ENCODE measurements at regions not wholly inside any gene's neighbourhood (a gene's known extent, or its start where the extent isn't known, plus 50 kb on each side); places are given as distances from the start of the nearest gene placed in this dataset.

- DNase-seq (ENCODE audit: low read depth) = no peak
Measured at GRCh38 chr6:90403489-90404381, 107.1 kb upstream of the BACH2 start.

DNA sequence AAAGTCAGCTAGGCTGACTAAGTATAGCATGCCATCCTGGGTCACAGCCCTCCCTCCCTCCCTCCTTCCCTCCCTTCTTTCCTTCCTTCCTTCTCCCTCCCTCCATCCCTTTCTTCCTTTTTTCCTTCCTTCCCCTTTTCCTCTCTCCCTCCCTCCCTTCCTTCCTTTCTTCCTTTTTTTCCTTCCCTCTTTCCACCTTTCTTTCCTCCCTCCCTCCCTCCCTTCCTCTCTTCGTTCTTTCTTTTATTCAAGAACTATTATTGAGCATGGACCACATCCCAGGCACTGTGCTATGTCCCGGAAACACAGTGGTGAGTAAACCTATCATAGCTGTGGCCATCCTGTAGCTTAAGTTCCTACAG is 106.2 kb upstream of the BACH2 start:
- no peak for DNase-seq (ENCODE audit: low read depth)

DNA sequence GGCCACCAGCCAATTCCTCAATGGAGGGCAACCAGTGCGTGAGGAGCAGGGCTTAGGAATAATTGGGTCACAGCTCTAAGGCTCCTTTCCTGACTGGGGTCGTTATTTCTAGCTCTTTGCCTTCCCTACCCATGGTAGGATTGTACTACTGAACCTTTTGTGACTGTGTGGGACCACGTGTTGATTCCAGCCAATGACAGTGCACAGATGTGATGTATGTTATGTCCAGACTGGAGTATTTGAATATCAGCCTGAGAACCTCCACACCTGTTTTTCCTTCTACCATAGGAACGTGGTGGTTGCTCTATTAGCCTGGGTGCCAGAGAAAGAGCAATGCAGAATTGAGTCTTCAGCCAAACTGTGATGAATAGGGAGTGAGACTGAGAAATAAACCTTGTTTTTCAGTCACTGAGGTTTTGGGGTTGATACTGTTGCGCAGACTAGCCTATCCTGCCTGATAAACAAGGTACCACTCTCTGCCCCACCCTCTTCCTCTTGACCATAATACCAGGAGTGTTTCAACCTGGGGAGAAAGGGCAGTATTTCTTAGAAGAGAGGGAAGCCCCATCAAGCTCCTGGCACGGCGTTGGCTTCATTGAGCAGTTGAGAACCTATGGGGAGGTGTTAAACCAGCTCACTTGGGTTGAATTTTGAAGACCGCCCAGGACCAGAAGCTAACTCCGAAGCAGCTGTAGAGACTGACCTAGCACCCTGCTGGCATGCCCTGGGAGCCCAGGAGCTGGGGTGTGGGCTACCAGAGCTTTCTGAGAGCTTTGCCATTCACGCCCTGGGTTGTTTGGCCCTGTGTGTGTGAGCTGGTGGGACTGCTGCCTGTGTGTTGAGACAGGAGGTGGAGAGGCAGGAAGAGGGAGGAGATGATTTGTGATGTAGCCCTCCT is 105.5 kb upstream of the BACH2 start:
- DNase-seq (ENCODE audit: low read depth) = no peak

- DNase-seq (ENCODE audit: low read depth) = no peak
Measured at GRCh38 chr6:90399970-90400369, 103.3 kb upstream of the BACH2 start.

GRCh38 chr6:90397929-90398674 is 101.5 kb upstream of the BACH2 start:
- DNase-seq (ENCODE audit: low read depth) = peak; percentile 76

- DNase-seq (ENCODE audit: low read depth) = no peak
Measured at GRCh38 chr6:90397047-90397446, 100.4 kb upstream of the BACH2 start.

DNA sequence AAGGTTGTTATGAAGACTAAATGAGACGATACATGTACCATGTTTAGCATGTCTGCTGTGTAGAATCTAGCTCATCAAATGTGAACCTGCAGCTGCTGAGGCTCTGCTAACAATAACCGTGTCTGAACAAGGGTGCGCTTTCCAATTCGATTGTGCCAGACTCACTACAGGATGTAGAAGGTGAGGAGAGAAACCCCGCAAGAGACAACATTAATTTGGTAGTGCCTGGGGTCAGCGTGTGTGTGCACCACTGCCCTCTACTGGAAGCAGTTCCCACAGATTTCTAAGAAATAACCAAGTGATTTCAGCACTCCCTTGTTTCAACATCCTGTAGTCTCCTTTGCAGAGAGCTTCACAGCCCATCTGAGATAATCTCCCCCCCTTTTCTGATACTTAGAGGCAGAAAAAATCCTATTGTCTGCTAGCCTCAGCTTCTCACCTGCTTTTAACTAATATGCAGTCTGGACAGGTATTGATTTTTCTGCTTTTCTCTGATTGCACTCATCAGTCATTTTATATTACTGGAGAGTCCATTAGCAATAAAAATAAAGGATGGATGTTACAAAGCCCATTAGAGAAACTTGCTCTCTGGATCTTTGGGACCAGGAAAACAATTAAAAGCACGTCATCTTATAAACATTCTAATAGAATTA is 96.7 kb upstream of the BACH2 start:
- DNase-seq (ENCODE audit: low read depth) = peak; percentile 22

DNA sequence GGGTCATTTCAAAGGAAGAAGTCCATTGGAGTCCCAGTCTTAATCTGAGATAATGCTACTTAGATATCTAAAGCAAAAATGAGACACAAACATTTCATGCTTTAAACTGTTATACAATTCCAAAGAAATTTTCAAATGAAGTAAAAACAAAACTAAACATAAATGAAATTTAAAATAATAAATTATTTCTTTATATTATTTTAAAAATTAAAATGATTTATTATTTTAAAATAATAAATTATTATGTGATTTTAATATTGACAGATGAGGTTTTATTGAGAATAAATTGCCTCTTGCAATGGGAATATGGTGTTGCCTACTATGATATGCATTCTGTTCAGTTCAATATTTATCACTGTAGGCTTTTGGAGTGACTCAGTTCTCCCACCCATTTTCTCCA is 93.7 kb upstream of the BACH2 start:
- DNase-seq (ENCODE audit: low read depth) = no peak

- no peak for DNase-seq (ENCODE audit: low read depth)
Measured at GRCh38 chr6:90388395-90388794, 91.8 kb upstream of the BACH2 start.

DNA sequence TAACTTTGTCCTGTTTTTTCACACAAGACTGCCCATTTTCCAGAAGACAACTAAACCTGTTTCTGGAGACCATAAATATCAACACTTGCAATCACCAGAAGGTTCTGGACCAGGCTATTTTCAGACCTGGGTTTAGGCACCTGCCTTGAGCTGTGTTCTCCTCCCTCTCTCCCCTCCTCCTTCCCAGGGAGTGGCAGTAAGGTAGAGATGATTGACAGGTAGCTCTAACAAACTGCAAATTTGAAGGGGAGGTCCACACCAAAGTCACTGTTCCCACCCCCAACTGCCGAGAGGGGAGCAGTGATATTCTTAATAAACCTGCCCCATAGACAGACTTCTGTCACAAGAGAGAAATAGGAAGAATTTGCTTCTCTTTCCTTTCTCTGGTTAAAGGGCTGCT is 91.2 kb upstream of the BACH2 start:
- no peak for DNase-seq (ENCODE audit: low read depth)

- DNase-seq (ENCODE audit: low read depth) = no peak
Measured at GRCh38 chr6:90387383-90387775, 90.7 kb upstream of the BACH2 start.

- DNase-seq (ENCODE audit: low read depth) = no peak
Measured at GRCh38 chr6:90386399-90387382, 90.0 kb upstream of the BACH2 start.

DNA sequence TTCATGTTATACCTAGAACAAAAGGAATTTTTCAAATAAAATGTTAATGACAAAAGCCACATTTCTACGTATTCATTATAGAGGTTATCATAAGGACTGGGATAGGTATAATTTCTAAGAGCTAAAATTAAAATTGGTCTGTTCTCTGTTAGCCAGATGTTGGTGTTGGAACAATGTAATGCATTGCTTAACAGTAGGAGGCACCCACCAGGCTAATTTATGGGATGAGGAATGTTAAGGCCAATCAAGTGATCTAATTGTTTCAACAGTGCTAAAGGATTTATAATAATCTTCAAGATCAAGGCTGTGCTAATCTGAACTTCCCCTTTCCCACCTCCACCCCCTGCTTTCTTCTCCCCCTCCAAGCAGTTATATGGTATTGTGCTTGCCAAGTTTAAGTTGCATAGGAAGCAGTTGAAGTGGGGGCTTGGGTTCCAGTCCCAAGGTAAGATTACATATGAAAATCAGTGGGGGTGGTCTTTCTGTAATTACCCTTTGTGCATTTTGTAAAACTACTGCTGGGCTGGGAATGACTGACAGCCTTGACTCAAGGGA is 89.2 kb upstream of the BACH2 start:
- DNase-seq (ENCODE audit: low read depth) = no peak

DNA sequence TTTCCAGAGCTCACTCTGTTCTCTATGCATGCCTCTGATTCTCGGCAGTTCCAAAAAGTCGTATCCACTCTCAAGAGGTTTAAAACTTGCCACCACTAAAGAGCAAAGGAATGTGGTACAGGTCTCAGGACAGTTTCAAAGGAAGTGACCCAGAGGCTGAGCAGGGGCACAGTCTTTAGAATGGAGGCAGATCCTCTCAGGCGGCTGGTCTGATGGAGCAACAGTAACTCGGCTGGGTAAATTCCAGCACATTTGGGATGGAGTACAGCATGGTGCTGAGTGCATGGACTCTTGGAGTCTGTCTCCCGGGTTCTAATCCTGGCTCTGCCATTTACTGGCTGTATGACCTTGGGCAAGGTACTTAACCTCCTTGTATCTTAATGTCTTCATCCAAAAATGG is 88.1 kb upstream of the BACH2 start:
- no peak for DNase-seq (ENCODE audit: low read depth)

DNA sequence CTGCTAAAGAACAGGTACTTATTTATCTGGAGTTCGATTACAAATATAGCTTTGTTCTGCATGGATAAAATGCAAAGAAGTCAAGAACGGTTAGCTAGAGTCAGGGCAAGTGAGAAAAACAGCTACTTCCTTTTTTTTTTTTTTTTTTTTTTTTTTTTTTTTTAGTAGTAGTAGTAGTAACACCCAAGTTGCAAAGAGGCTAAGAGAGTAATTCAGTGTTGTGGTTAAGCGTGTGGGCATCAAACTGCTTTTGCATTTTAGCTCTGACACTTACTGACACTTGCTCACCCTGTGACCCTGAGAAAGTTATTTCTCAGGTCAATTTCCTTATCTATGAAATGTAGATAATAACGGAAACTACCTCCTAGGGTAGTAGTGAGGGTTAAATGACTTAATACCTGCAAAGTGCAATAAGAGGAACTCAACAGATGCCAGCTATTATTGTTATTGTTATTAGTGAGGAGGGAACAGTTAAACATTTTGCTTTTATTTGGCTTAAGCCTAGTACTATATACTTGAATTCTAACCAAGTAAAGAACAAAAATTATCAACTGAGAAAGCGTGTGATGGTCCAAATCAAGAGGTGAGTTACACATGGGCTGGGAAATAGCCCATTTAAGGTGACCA is 86.7 kb upstream of the BACH2 start:
- no peak for DNase-seq (ENCODE audit: low read depth)

- no peak for DNase-seq (ENCODE audit: low read depth)
Measured at GRCh38 chr6:90382760-90383159, 86.1 kb upstream of the BACH2 start.

GRCh38 chr6:90375681-90376439 is 79.2 kb upstream of the BACH2 start:
- no peak for DNase-seq (ENCODE audit: low read depth)

- no peak for DNase-seq (ENCODE audit: low read depth)
Measured at GRCh38 chr6:90374201-90374600, 77.6 kb upstream of the BACH2 start.

- no peak for DNase-seq (ENCODE audit: low read depth)
Measured at GRCh38 chr6:90372885-90373284, 76.2 kb upstream of the BACH2 start.

Data from T-helper 22 cell (primary cell).